ENCODE measurements at regions not wholly inside any gene's neighbourhood (a gene's known extent, or its start where the extent isn't known, plus 50 kb on each side); places are given as distances from the start of the nearest gene placed in this dataset.

DNA sequence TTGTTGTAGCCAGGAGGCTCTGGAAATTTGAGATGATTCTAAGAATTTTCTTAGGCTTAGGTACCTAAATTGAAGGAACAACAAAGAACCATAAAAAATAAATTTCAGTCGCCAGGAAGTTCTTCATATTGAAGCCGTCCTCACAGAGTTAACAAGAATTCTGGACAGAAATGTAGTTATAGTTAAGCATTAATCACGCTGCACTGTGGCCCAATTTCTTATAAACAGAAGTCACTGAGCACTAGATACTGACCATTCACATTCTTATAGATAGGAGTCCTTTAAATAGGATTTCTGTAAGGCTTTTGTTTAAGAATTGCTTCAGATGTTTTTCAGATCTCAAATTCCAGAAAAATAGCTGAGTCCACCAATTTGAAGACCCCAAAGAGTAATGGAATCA is 256.2 kb upstream of the PITRM1 start:
- DNase-seq (ENCODE audit: low read depth): no peak

DNA sequence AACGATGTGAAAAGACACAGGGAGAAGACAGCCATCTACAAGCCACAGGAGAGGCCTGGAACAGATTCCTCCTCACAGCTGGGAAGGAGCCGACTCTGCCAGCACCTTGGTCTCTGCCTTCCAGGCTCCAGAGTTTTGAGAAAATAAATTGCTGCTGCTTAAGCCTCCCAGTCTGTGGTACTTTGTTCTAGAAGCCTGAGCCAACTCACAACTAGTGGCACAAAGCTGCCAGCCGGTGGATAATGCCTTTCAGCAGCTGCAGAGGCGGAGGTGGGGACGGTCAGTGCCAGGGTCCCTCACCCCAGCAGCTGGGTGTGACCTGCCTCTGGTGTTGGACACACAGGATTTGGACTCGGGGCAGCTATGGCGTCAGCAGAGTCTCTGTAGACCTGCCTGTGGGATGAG is 255.4 kb upstream of the PITRM1 start:
- DNase-seq (ENCODE audit: low read depth): no peak

DNA sequence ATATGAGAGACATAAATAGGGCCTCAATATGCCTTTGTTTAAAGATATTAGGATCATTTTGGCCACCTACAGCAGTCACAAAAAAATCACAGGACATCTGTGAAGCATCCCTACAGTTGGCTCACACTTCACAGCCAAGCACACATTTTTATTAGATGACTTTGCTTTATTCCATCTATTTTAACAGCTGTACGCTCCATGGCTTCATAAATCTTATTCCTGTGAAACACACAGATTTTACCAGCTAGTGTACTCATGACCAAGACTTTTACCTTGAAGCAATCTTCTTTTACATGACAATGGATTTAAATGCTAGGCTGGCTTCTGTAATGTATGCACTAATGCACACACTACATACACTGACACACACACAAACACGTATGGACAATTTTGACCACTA is 254.8 kb upstream of the PITRM1 start:
- no peak for DNase-seq (ENCODE audit: low read depth)

DNA sequence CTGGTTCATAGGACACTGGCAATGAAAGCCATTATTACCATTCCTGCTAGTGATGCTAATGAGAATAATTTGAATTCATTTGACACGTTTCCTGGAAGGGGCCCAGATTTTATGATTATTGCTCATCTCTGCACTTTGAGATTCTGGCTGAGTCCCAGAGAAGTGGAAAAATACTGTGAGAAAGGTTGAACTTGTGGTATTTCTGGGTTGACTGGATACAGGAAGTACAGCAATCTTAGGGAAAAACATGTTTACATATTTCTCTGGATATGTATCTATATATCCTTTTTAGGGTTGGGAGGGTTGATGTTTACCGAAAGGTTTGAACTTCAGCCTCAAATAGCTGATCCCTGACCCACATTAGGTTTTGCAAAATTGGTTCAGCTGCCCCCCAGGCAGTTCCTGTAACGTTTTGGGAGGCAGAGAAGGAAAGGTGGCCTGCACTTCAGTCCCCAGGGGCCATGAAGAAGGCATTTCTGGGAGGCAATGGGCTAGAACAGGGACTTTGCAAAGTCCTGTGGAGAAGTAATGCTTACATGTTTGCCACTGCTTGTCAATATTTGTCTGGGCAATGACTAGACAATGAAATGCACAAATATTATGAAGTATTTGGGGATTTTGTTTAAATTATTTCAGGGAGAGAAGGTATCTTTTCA is 253.7 kb upstream of the PITRM1 start:
- no peak for DNase-seq (ENCODE audit: low read depth)

DNA sequence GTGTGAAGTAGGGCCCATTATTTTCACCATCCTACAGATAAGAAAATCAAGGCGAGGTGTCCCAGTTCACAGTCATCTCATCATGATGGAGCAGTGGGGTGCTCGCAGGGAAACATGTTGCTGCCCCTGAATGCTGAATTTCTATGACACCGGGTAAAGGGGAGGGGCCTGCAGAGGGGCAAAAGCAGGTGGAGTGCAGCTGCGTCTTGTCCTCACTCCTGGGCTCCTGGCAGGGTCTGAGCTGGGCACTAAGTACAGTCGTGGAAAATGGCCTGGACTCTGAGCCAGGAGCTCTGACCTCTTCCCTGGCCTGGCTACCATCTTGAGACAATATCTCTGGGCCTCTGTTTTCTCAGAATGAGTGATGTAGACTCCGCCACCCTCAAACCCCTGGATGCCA is 253.1 kb upstream of the PITRM1 start:
- DNase-seq (ENCODE audit: low read depth): no peak

DNA sequence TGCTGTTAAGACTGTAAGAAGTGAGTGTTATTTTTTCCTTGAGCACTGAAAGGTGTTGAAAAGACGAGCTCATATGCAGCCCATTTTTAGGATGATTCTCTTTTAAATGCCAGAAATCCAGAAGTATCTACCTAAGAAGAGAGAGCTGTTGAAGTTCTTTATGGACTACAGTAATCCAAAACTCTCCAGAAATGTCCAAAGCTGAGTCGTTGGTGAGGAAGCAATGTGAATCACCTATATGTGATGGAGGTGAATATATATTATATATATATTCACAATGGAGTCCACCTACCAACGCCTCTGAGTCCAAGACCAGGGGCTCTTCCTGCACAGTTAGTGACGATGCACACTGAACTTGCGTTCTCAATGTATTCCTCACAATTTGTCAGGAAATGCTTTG is 252.7 kb upstream of the PITRM1 start:
- no peak for DNase-seq (ENCODE audit: low read depth)

DNA sequence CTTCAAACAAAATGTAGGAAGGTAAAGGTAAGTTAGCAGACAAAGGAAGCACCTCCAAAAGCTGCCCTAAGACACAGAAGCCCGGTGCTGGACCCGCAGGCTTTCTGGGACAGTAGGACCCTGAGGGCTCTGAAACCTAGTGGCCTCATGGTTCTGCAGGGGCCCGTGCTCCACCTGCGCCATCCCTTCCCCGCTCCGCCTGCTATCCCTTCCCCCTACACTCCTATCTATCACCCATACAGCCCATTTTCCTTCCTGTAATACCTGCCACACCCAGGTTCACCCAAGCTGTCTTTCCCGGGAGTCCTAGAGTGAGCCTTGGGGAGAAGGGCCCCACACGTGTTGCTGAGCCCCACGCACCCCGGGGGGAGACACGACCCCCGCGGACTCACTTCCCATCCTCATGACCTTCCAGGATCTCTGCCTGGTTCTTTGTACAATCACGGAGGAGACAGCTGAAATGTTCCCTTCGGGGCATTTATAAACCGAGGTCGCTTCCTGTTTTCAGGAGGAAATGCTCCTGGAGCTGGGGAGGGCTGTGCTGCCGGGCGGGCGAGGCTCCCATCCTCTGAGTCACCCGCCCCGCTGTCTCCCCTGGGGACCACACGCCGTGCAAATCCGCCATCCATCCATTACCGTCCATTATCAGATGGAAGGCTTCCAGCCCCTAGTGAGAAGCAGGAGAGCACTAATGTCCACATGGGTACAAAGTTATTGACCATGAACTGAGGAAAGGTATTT is 251.7 kb upstream of the PITRM1 start:
- DNase-seq (ENCODE audit: low read depth): no peak

DNA sequence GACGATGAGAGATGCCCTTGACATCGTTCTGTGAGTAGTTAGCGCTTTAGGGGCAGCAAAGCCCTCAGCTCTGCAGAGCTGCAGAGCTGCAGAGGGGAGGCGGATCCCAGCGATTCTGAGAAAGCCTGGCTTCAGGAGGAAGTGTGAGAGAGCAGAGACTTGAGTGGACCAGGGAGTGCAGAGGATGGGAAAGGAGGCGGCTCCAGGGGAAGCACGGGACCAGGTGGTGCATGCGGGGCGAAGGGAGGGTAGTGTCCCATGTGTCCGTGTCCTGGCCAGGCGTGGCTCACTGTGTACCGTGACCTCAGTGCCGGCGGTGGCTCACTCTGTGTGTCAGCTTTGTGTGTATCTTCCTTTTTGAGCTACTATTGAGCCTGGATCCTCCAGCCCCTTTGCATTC is 250.8 kb upstream of the PITRM1 start:
- no peak for DNase-seq (ENCODE audit: low read depth)

DNA sequence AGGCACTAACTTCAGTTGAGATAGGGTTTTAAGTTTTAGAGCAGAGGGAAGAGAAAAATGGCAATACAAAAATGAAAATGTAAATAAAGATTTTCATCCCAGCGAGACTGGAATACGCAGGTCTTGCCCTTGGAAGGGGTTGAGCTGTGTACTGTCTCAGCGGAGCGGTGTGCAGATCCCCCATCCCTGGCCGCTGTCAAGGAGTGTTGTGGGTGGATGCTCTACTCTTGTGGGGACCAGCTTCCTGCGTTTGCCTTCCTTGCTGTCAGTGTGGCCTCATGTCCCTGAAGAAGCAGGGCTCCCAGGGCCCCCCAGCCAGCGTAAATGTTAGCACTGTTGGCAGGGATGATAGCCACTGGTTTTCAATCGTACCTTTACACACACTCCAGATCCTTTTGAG is 249.7 kb upstream of the PITRM1 start:
- DNase-seq (ENCODE audit: low read depth): no peak

DNA sequence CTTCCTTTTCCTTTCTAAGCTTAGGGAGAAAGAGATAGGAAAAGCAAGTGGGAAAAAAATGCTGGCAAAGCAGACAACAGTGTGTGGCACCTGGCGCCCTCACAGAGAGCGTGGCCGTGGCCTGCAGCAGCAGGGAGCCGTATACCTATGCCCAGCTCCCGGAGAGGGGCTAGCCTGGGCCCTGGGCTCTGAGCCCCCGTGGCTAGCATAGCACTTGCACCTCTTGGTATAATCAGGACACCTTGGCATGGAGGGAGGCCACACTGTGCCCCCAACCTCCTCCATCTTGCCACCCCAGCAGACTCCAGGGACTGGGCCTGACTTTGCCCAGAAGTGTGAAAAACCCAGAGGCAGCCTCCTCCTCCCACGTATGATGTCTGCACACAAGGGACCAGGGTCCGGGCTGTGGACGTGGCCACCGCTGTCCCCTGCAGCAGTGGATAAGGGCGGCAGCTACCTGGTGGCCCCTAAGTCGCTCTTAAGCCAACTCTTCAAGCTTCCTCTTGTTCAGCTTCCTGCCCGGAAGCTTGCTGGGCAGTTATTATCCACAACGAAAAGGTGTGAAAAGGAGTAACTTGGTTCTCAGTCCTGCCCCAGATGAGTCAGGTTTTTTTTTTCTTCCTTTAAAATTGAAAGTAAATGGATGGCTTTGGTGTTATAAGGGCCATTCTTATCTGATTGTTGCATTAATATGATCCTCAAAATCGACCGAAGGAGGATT is 249.1 kb upstream of the PITRM1 start:
- no peak for DNase-seq (ENCODE audit: low read depth)

DNA sequence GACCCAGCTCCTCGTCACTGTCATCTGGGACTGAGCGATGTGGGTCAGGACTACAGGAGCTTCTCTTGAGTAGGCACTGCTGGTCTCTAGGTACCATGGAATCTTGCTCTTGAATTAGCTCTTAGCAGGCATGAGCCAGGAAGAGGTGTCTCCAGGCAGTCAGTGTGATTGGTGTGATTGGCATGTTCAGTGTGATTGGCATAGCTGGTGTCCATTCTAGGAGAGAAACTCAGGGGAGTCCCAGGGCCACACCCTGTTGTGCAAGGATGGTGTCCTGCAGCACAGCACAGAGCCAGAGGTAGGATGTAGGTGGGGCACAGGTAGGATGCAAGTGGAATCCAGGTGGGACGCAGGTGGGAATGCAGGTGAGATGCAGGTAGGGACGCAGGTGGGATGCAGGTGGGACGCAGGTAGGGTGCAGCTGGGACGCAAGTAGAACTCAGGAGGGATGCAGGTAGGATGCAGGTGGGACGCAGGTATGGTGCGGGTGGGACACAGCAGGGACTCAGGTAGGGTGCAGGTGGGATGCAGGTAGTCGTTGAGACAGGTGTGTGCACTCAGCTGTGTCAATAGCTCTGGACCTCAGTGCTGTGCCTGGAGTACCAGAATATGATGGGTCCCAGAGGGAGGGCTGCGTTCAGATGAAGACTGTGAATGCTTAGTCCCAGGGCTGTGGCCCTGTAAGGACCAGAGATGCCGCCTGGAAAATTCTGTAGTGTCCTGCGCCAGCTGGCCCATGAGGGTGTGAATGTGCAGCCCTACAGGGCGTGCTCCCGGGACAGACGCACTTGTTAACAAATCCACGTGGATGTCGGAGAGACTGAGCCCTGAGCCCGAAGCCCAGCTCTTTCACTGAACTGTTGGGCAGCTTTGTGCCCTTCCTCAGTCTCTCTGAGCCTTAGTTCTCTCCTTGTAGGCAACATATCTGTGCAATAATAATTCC is 248.2 kb upstream of the PITRM1 start:
- no peak for DNase-seq (ENCODE audit: low read depth)

DNA sequence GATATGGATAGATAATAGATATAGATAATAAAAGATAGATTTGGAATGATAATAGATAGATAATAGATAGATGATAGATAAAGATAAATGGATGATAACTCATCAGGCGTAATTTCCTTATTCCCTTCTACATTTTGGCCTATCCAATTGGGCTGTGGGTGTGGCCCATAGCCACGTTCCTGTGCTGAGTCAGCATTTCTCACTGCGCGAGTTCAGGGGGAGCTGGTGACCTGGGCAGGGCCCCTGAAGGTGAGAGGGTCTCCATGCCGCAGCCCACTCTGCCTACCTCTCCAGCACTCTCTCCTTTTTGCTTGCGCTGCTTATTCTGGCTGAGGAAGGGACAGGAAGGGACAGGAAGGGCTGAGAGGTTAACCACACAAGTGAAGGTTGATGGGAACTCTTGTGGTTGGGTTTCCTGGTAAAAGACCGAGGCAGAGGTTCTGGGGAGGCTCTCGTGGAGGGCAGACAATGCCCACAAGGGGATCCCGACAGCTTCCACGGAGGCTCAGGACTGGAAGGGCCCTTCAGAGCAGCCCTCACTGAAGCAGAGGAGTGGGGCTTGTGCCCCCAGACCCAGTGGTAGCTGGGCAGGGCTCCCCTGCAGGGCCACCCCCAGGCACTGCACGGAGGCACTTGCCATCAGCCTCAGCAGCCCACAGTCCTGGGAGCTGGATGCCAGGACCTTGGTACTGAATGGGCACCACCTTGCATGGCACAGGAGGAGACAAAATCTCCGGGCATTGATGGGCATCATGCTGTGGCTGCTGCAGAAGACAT is 247.3 kb upstream of the PITRM1 start:
- no peak for DNase-seq (ENCODE audit: low read depth)

DNA sequence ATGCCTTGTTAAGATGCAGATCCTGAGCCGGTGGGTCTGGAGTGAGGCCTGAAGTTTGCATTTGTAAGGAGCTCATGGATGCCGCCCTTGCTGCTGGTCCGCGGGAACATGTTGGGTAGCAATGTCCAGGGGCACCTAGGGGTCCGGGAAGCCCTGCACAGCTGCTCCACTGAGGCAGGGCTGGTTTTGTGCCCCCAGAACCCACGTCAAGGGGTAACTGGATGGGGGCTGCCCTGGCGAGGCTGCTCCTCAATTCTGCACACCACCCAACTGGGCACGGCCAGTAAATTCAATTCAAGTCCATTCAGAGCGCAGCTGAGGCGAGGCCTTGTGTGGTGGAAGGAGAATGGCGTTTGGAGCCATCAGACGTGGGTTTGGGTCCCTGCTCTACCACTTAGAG is 246.3 kb upstream of the PITRM1 start:
- DNase-seq (ENCODE audit: low read depth): no peak

DNA sequence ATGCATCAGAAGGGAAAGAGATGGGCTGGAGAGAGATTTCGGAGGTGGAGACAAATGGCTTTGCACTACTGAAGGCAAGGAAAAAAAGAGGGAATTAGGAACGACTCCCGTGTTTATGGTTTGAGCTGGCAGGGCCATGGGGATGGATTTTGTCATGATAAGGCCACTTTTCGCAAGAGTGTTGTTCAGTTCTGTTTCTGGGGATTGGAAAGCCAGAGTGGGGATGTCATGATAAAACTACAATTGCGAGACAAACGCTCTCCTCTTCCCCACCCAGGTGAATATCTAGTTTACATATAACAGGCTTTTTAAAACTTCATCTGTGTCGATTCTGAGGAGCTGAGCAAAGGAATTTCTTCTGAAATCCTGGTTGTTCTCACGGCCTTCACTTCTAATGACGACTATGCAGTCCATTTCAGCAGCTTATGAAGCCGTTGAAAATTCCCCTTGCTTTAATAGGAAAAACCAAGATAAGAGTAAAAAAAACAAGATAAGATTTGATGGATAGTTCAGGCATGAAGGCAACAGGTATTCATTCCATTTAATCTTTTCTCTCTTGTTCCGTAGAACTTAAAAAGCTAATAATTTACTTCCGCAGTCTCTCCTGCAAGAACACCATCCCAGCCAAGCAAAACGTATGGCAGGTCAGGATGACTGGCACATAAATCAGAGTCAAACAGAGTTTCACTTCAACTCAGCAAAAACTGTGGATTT is 245.6 kb upstream of the PITRM1 start:
- no peak for DNase-seq (ENCODE audit: low read depth)

DNA sequence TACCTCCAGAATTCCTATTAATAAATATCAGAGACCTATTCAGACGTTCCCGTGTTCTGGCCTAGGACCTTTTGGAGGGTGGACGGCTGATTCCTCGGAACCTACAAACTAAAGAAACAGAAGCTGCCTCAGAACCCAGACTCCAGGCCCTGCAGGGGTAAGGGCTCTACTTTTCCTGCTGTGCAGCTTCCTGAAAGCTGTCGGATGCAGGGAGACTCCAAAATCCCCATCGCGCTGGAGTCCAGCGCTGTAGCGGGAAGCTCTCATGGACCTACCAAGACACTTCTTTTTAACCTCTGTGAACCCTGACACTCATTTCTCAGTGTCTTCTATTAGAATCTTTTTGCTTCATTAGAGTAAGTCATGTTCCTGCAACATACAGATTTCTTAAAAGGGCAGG is 244.5 kb upstream of the PITRM1 start:
- DNase-seq (ENCODE audit: low read depth): no peak

DNA sequence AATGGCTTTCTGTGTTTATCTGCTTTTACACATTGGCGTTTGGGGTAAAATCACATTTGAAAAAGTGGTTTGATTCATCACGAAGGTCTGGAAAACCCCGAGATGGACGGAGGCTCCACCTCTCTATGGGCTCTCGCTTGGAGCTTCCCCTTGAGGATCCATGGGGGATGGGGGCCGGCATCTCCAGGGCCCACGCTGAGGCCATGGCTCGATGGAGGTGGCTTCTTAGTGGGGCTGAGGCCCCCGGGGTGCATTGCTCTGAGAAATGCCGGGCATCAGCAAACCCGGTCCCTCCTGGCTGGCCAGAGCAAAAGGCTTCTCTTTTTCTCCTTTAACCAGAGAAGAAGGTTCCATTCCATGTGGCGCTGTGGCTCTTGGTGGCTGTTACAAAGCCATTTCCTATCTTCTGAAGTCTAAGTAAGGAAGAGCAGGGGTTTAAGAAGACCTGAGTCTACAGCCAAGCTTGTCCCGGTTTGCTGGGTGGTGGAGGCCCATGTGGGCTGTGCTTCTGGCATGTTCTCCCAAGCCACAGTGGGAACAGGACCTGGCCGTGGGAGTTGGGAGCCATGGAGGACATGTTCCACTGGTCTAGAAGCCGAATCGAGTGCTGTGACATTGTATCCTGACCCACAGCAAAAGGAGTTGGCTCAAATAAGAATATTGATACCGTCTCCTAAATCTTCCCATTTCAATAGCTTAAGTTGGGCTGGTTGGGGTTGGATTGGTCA is 243.5 kb upstream of the PITRM1 start:
- DNase-seq (ENCODE audit: low read depth): no peak

DNA sequence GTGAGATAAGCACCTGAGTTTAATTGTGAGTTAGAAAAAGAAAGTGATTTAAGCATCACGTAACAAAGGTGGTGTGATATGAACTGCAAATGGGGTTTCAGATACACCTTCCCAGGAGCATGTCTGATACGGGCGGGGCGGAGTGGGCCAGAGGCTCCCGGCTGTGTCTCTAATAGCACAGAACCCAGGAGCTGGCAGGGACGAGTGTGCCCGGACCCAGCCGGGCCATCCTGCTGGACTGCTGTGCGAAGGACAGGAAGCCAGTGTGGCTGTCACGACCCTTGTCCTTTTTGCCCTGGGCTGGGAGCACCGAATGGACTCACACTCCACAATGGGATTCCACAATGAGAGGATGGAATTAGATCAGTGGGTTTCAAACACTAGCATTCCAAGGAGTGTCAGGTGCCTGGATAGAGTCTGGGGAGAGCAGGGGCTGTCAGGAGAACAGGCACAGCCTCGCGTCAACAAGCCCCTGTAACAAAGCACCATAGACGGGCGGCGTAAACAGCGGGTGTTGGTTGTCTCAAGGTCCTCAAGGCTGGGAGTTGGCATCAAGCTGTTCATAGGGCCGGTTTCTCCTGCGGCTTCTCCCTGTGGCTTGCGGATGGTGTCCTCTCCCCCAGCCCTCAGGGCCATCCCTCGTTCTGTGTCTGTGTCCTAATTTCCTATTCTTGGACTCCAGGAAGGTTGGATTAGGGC is 242.6 kb upstream of the PITRM1 start:
- DNase-seq (ENCODE audit: low read depth): no peak

DNA sequence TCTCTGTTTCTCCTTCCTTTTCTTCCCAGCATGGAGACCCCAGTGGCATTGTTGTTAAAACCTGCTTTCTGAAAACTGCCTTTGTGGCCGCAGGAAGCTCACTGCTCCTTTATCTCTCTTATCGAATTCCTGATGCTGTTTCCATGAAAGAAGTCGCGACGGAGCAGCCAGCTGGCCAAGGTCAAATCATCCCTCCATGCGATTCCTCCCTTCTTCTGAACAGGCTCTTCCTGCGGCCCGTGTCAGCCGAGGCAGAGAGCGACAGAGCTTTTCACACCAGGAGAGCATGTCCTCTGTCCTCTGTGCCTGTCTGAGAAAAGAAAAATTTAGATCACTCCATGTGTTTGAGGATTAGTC is 242.1 kb upstream of the PITRM1 start:
- no peak for DNase-seq (ENCODE audit: low read depth)

DNA sequence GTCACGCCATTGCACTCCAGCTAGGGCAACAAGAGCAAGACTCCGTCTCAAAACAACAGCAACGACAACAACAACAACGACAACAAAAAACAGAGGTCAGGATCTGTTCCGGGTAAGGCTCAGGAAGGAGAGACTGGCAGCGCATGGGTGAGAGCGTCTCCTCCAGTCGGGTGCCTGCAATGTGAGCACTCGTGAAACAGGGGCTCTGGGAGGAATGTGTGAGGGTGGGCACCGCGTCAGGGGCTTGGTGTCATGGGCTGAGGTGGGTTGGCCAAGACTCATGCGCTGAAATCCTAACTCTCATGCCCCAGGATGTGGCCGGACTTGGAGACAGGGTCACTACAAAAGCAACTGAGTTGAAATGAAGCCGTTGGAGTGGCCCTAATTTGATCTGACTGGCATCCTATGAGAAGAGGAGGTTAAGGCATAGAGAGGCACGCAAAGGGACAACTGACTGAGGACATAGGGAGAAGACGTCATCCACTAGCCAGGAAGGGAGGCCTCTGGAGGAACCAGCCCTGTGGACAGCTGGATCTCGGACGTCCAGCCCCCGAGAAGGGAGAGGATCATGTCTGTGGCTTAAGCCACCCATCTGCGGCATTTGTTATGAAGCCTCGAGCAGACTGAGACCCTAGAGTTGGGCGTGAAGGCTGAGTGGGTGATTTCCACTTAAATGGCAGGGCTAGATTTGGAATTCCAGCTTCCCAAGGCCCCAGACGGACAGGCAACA is 241.5 kb upstream of the PITRM1 start:
- no peak for DNase-seq (ENCODE audit: low read depth)

Measured in forelimb muscle (tissue), 1 donor.